ENCODE measurements at regions not wholly inside any gene's neighbourhood (a gene's known extent, or its start where the extent isn't known, plus 50 kb on each side); places are given as distances from the start of the nearest gene placed in this dataset.

- no peak for TF ChIP-seq BACH2 (CRISPR knock-in tag; IDR thresholded peaks at IDR 0.05; ENCODE audit: borderline replicate concordance)
- TF ChIP-seq, protein P1, sequence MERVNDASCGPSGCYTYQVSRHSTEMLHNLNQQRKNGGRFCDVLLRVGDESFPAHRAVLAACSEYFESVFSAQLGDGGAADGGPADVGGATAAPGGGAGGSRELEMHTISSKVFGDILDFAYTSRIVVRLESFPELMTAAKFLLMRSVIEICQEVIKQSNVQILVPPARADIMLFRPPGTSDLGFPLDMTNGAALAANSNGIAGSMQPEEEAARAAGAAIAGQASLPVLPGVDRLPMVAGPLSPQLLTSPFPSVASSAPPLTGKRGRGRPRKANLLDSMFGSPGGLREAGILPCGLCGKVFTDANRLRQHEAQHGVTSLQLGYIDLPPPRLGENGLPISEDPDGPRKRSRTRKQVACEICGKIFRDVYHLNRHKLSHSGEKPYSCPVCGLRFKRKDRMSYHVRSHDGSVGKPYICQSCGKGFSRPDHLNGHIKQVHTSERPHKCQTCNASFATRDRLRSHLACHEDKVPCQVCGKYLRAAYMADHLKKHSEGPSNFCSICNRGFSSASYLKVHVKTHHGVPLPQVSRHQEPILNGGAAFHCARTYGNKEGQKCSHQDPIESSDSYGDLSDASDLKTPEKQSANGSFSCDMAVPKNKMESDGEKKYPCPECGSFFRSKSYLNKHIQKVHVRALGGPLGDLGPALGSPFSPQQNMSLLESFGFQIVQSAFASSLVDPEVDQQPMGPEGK (CRISPR knock-in tag; IDR thresholded peaks at IDR 0.05; ENCODE audit: borderline replicate concordance): no peak
- TF ChIP-seq ZNF565 (CRISPR knock-in tag; conservative IDR thresholded peaks at IDR 0.05; ENCODE audit: low read depth): no peak
- TF ChIP-seq PPARA (CRISPR knock-in tag; IDR thresholded peaks at IDR 0.05; ENCODE audit: borderline replicate concordance): no peak
- no peak for TF ChIP-seq TOX (CRISPR knock-in tag; IDR thresholded peaks at IDR 0.05; ENCODE audit: borderline replicate concordance)
- TF ChIP-seq RARB (CRISPR knock-in tag; IDR thresholded peaks at IDR 0.05): no peak
- TF ChIP-seq GLIS3 (CRISPR knock-in tag; IDR thresholded peaks at IDR 0.05): no peak
- no peak for TF ChIP-seq TCF4 (CRISPR knock-in tag; IDR thresholded peaks at IDR 0.05; ENCODE audit: borderline replicate concordance)
- no peak for TF ChIP-seq ISL1 (CRISPR knock-in tag; IDR thresholded peaks at IDR 0.05)
- no peak for TF ChIP-seq ZFP3 (CRISPR knock-in tag; IDR thresholded peaks at IDR 0.05)
These were observed 423.4 kb upstream of the UBE2E2 start for GRCh38 chr3:22779737-22780136.

All from SK-N-SH treated with all-trans-retinoic acid at 6 μM for 48 hours (cell line).